Fibroblast of the conjunctiva (primary cell): ENCODE measurements at regions not wholly inside any gene's neighbourhood (a gene's known extent, or its start where the extent isn't known, plus 50 kb on each side); places are given as distances from the start of the nearest gene placed in this dataset.

Experiments used
- DNase-seq: peaks from one replicate; pipeline ENCODE4 v3.0.0-alpha.2; 2010; ENCODE audit warnings: low read depth

GRCh38 chrX:39289827-39290226 lies 488.6 kb downstream of the MID1IP1 start:
- DNase-seq = no peak

GRCh38 chrX:39293203-39293602 lies 491.9 kb downstream of the MID1IP1 start:
- no peak for DNase-seq

GRCh38 chrX:39296472-39296871 lies 495.2 kb downstream of the MID1IP1 start:
- no peak for DNase-seq

- no peak for DNase-seq
Measured at GRCh38 chrX:39298821-39299220, 497.6 kb downstream of the MID1IP1 start.

GRCh38 chrX:39299615-39300014 lies 498.4 kb downstream of the MID1IP1 start:
- no peak for DNase-seq

- no peak for DNase-seq
Measured at GRCh38 chrX:39301036-39301435, 499.8 kb downstream of the MID1IP1 start.

GRCh38 chrX:39302838-39303237 lies 501.6 kb downstream of the MID1IP1 start:
- no peak for DNase-seq

- DNase-seq = no peak
Measured at GRCh38 chrX:39304746-39305145, 503.5 kb downstream of the MID1IP1 start.

- no peak for DNase-seq
Measured at GRCh38 chrX:39307488-39307887, 506.2 kb downstream of the MID1IP1 start.

- DNase-seq = no peak
Measured at GRCh38 chrX:39308126-39308525, 506.9 kb downstream of the MID1IP1 start.

GRCh38 chrX:39309018-39309635 lies 507.9 kb downstream of the MID1IP1 start:
- DNase-seq = peak; percentile 1

GRCh38 chrX:39309721-39310152 lies 508.5 kb downstream of the MID1IP1 start:
- no peak for DNase-seq

GRCh38 chrX:39310891-39311290 lies 509.6 kb downstream of the MID1IP1 start:
- no peak for DNase-seq

GRCh38 chrX:39311646-39312045 lies 510.4 kb downstream of the MID1IP1 start:
- no peak for DNase-seq

- DNase-seq = no peak
Measured at GRCh38 chrX:39313146-39313545, 511.9 kb downstream of the MID1IP1 start.

- DNase-seq = no peak
Measured at GRCh38 chrX:39318506-39319343, 517.5 kb downstream of the MID1IP1 start.

GRCh38 chrX:39320165-39320564 lies 518.9 kb downstream of the MID1IP1 start:
- DNase-seq = no peak

GRCh38 chrX:39322496-39322895 lies 521.2 kb downstream of the MID1IP1 start:
- no peak for DNase-seq

GRCh38 chrX:39324233-39324930 lies 523.1 kb downstream of the MID1IP1 start:
- DNase-seq = no peak

GRCh38 chrX:39327255-39327654 lies 526.0 kb downstream of the MID1IP1 start:
- DNase-seq = no peak

- DNase-seq = no peak
Measured at GRCh38 chrX:39327705-39328104, 526.4 kb downstream of the MID1IP1 start.

- no peak for DNase-seq
Measured at GRCh38 chrX:39328661-39329060, 527.4 kb downstream of the MID1IP1 start.
